HG03095 (cell line): ENCODE measurements at regions not wholly inside any gene's neighbourhood (a gene's known extent, or its start where the extent isn't known, plus 50 kb on each side); places are given as distances from the start of the nearest gene placed in this dataset.

Experiments used
- ATAC-seq: cut with Tn5 transposase; IDR thresholded peaks from one replicate; pipeline ENCODE4 v1.9.1; 2021; ENCODE audit warnings: moderate library complexity; ENCODE audit not compliant: unreplicated experiment

- ATAC-seq, result no peak
Measured at GRCh38 chr3:168417016-168417415, 321.3 kb upstream of the GOLIM4 start.

DNA sequence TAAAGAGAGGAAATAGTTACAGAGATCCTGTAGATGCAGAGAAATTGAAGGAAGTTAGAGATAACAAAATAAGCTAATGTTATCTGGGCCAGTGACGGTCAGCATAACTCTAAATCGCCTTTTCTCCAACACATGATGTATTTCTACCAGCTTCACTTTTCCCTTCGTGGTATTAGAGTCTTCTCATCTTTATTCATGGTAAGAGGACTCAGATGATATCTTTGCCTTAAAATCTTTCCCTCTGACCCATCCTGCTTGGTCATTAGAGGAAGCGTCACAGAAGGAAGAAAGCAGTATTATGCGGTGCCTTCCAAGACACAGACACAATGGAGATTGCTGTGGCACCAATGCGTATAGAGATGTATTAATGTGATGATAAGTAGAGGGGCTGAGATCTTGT, 320.7 kb upstream of the GOLIM4 start:
- no peak for ATAC-seq

DNA sequence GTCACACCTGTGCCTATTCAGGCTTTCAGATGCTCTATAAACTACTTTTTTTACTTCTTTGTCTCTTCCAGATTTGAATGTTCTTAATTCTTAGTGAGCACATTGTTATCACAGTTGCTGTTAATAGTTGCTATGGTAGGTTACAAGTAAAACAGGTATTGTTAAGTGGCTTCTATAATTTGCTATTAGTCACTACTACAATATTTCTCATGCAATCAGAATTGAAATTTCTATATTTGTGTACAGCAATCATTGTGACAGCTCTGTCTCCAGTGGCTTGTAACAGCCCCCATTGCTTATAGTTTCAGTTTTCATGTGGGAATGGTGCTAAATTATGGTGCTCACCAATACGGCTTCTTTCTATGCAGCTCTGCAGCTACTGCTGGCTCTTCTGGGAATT, 318.4 kb upstream of the GOLIM4 start:
- ATAC-seq, result no peak

DNA sequence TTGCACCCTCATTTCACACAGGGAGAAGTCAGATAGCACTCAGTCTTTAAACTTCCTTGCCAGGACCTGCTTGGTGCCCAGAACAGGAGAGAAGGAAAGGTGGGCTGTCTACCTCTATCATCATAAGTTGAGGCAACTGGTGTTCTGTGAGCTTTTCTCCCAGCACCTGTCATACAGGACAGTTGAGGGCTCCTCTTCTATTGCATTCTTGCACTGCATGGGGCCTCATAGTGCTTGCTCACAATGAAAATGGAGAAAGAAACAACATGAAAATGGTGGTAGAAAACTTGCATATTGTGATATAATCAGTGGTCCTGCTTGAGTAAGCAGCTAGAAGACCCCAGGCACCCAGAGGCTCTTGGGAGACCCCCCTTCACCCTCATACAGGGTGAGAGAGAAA, 311.7 kb upstream of the GOLIM4 start:
- ATAC-seq, result no peak

GRCh38 chr3:168405288-168405687, 309.6 kb upstream of the GOLIM4 start:
- ATAC-seq, result no peak

DNA sequence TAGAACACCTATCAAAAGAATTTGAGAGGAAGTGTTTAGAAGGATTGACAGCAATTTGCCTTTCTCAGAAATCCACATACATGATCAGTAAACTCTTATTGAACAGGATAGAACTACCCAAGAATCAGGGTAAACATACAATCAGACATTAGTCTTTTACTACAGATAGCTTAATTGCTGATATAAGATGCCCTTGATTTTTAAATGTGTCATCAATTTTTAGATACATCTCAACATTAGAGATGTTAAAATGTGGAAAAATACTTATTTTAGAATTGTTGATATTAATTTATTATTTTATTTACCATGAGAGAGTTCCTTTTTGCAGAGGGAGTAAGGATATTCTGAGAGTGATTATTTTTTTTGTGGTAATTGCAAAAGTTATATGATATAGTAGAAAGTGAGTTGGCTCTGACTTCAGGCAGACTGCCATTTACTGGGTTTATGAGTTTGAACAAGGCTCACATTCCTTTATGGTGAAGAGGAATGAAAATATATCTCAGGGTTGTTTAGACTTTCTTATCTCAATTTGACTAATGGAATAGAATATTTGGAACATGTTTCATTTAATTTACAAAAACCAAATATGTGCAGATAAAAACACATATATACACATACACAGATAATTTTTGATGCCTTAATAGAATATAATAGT, 302.8 kb upstream of the GOLIM4 start:
- ATAC-seq, result no peak

DNA sequence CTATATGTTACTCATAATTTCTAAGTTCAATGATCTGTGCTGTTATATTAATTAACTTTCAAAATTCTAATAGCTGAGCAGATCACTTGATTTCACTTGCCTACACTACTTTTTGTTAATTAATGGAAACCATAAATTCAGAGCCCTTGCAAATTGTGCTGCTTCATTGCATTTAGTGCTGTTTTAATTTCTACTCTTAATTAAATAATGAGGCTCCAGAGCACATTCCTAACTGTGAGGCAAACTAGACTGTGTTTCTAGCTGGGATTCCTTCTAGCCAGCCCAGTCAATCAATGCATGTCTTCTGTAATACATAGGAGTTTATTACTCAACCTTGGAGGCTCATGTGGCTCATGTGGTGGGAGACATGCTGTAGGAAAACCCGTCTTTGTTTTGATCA, 301.1 kb upstream of the GOLIM4 start:
- no peak for ATAC-seq

GRCh38 chr3:168395551-168395950, 299.8 kb upstream of the GOLIM4 start:
- ATAC-seq, result no peak

DNA sequence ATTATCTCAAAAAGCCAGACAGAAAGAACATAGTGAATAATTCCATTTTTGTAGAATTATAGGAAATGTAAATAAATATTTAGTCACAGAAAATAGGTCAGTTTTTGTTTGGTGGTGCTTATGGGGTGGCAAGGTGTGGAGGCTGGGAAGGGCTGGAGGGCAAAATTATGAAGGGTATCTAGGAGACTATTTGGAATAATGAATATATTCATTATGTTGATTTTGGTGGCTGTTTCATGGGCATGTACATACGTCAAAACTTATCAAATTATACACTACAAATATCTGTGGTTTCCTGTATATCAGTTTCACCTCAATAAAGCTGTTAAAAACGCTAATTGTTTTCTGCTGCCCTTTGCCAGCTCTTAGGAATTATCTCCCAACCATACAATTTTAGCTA, 298.7 kb upstream of the GOLIM4 start:
- no peak for ATAC-seq

DNA sequence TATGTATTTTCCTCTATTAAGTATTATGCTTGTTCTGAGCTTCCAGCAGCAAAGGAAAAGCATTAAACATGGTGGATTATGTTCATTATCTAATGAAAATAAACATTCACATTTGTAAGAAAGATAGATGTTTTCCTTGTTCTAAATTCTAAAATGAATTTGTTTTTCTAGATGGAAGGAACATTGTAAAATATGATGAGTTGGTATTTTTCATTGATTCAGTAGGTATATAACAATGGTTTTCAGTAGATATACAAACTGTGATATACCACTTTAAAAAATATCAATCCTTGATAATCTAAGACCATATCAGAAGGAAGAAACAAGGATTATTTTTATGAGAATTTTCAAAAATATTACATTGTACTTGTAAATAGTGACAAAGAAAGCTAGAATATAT, 290.6 kb upstream of the GOLIM4 start:
- ATAC-seq, result no peak

- ATAC-seq, result no peak
Measured at GRCh38 chr3:168384990-168385389, 289.3 kb upstream of the GOLIM4 start.

- ATAC-seq, result no peak
Measured at GRCh38 chr3:168383573-168383972, 287.8 kb upstream of the GOLIM4 start.

GRCh38 chr3:168371846-168372245, 276.1 kb upstream of the GOLIM4 start:
- ATAC-seq, result no peak

DNA sequence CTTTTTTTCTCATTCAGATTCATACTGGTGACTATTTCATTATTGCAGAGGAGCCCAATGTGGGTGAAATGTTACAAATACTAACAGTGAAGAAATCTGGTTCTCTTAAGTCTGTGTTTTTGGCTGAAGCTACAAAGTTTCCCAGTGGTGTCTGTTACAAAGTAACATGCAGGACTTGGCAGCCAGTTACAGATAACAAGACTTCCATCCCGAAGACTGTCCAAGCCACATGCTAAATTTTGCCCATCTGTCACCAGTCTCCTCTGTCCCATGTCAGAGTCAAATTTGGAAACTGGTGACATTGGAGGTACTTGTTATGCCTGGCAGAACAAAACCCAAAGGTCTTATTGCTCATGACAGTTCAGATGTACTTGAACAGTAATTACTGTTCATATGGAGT, 269.2 kb upstream of the GOLIM4 start:
- no peak for ATAC-seq

DNA sequence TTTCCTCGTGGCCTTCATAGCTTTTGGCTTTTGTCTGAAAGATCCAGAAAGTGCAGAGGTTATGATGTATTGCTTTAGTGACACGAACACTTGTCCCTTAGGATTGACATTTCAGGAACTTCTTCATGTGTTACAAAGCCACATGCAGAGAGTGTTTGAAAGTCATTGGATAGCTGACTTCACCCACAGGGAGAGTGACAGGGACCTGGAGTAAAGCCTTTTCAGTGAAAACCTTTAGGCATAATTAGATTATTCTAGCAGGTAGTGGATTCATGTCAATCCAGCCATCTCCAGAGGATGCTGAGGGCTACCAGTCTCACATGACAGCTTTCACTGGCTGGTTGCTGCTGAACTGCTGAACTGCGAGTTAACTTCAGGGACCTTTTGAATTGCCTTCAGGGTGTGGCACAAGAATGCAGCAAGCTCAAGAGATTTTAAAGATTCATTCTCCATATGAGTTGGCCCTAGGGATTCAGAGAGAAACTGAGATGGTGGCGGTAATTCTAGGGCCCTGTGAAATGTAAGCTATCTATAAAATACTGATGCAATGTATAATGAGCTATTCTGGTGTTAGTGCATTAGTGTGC, 267.0 kb upstream of the GOLIM4 start:
- no peak for ATAC-seq

- no peak for ATAC-seq
Measured at GRCh38 chr3:168362156-168362555, 266.4 kb upstream of the GOLIM4 start.

- ATAC-seq, result no peak
Measured at GRCh38 chr3:168360993-168361392, 265.3 kb upstream of the GOLIM4 start.

DNA sequence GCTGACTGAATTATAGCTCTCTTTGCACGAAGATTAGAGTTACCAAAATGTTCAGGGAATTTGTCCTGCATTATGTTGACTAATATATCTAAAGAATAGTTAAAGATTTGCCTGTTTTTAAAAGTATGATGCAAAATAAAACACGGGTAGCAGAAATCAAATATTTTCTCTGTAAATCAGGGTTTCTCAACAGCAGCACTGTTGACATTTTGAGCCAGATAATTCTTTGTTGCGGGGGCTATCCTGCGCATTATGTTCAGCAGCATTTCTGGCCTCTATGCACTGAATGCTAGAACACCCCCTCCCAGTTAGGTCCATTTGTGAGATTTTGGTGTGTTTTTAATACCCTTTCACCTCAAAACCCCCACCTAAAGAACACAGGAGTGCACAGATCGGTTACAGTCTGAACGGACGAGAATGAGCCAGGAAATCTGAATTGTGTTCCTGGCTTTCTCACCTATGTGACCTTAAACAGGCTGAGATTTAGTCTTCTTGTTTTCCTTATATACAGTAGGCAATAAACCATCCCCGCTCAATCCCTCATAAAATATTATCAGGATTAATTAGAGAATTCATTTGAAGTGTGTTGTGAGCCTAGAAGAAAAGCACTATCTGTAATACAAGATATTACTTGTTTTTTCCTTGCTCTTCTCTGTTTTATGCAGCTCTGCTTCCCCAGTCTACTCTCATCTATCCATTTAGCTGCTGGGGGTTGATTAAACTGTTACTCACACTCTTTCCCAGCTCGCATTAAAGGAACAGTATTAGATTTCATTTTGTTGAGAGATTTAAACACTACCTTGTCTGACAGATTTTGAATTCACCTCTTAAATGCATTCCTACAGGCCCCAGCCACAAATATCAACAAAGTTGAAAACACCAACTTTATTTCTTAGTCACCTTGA, 247.5 kb upstream of the GOLIM4 start:
- ATAC-seq, result no peak

- ATAC-seq, result no peak
Measured at GRCh38 chr3:168341956-168342936, 246.5 kb upstream of the GOLIM4 start.

- ATAC-seq, result no peak
Measured at GRCh38 chr3:168341192-168341815, 245.6 kb upstream of the GOLIM4 start.
